Left renal cortex interstitium (tissue), 4 donors: ENCODE measurements at regions not wholly inside any gene's neighbourhood (a gene's known extent, or its start where the extent isn't known, plus 50 kb on each side); places are given as distances from the start of the nearest gene placed in this dataset.
"Not testable (repeated sequence)": the region's sequence is repeated elsewhere in the genome, so short reads cannot be mapped to it uniquely, and the experiment has no call there.

Experiments
- DNase-seq, 4 donors: peaks; one replicate each; pipeline ENCODE4 v3.0.0-alpha.2; 2013; ENCODE audit warnings: low read depth in 4 of 4, low spot score in 2 of 4, missing footprints in 1 of 4

- no peak for DNase-seq
Observed at GRCh38 chr1:47679826-47680225, 242.0 kb downstream of the FOXD2 start.

GRCh38 chr1:47680815-47681475 lies 243.1 kb downstream of the FOXD2 start:
- DNase-seq, result no peak

- no peak for DNase-seq
Observed at GRCh38 chr1:47681735-47682134, 243.9 kb downstream of the FOXD2 start.

GRCh38 chr1:47682198-47682597 lies 244.4 kb downstream of the FOXD2 start:
- no peak for DNase-seq

GRCh38 chr1:47682786-47683350 lies 245.0 kb downstream of the FOXD2 start:
- DNase-seq, result no peak

- DNase-seq, result no peak
Observed at GRCh38 chr1:47683401-47683800, 245.6 kb downstream of the FOXD2 start.

- no peak for DNase-seq
Observed at GRCh38 chr1:47684518-47684917, 246.7 kb downstream of the FOXD2 start.

- DNase-seq, result no peak
Observed at GRCh38 chr1:47684964-47685762, 247.3 kb downstream of the FOXD2 start.

GRCh38 chr1:47685763-47686066 lies 247.9 kb downstream of the FOXD2 start:
- no peak for DNase-seq

GRCh38 chr1:47686731-47687630 lies 249.1 kb downstream of the FOXD2 start:
- no peak for DNase-seq

GRCh38 chr1:47687631-47688460 lies 250.0 kb downstream of the FOXD2 start:
- no peak for DNase-seq

- no peak for DNase-seq
Observed at GRCh38 chr1:47688461-47689296, 250.8 kb downstream of the FOXD2 start.

GRCh38 chr1:47689894-47690293 lies 252.1 kb downstream of the FOXD2 start:
- no peak for DNase-seq

GRCh38 chr1:47690341-47691250 lies 252.8 kb downstream of the FOXD2 start:
- DNase-seq, result no peak

- not testable (repeated sequence) for DNase-seq
Observed at GRCh38 chr1:47691293-47691692, 253.4 kb downstream of the FOXD2 start.

GRCh38 chr1:47692196-47692595 lies 254.4 kb downstream of the FOXD2 start:
- DNase-seq, result no peak

GRCh38 chr1:47693115-47693514 lies 255.3 kb downstream of the FOXD2 start:
- no peak for DNase-seq
